ENCODE measurements at regions not wholly inside any gene's neighbourhood (a gene's known extent, or its start where the extent isn't known, plus 50 kb on each side); places are given as distances from the start of the nearest gene placed in this dataset.
"Not testable (repeated sequence)": the region's sequence is repeated elsewhere in the genome, so short reads cannot be mapped to it uniquely, and the experiment has no call there.

DNA sequence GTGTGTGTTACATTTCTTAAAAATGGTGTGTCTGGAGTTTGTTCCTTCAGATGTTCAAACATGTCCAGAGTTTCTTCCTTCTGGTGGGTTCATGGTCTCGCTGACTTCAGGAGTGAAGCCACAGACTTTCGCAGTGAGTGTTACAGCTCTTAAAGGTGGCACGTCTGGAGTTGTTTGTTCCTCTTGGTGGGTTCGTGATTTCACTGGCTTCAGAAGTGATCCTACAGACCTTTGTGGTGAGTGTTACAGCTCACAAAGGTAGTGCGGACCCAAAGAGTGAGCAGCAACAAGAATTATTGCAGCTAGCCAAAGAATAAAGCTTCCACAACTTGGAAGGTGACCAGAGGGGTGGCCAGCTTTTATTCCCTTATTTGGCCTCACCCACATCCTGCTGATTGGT lies 183.7 kb downstream of the COPRS start:
- not testable (repeated sequence) for DNase-seq

DNA sequence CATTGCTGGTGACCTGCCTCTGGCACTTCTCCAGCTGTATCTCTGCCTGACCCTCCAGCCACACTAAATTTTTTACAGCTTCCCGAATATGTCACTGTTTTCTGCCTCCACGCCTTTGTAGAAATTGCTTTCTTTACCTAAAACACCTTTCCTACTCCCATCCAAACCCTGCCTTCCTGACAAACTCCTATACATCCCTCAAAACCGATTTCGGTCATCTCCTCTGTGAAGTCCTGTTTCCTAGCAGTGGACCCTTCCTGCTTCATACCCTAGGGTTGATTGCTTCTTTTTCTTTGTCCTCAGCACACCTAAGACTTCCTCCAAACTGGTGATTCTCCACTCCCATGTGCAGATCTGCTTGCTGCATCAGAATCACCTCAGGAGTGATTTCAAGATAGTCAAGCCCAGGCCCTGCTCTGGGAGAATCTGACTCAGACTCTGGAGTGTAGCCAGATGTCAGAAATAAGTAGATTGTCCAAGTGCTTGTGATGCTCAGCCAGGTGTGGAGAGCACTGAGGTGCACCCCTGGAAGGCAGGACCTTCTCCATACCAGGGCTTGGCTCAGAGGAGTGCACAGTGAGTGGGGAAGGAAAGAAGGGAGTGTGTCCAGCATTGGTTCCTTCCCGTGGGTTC lies 184.2 kb downstream of the COPRS start:
- DNase-seq = peak; percentile 67

DNA sequence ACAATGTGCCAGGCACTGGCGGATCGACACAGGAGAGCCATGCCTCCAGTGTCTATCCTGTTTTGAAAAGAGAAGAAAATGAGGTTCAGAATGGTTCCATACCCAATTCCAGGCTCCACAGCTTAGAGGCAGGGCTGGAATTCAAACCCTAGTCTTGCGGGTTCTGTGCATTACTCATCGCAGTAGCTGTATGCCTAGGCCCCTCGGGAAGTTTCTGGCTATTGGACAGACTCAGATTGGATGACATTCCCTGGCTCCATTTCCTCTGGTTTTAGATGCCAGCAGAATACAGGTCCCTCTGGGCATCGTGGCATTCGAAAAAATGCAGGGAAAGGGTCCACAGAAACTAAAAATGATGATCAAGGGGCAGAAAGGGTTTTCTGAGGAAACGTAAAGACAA lies 184.7 kb downstream of the COPRS start:
- peak; percentile 89 for DNase-seq

DNA sequence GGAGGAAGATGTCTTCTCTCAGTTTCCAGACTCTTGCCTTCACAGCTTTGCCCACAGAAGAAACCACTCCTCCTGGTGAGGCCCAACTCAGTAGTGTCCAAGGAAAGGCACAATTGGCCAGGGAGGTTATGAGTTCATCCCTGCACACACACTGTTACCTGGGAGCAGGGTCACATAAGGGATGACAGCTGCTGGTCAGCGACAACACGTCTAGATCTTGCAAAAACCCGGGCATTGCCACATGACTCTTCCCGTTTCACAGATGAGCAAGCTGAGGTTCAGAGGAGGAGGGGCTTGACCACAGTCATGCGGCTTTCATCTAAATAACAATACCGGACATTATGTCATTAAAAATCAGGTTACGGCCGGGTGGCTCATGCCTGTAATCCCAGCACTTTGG lies 186.0 kb downstream of the COPRS start:
- DNase-seq = no peak

GRCh38 chr17:31672161-31672819 lies 186.8 kb downstream of the COPRS start:
- DNase-seq = no peak

GRCh38 chr17:31663576-31663975 lies 195.5 kb downstream of the COPRS start:
- no peak for DNase-seq

DNA sequence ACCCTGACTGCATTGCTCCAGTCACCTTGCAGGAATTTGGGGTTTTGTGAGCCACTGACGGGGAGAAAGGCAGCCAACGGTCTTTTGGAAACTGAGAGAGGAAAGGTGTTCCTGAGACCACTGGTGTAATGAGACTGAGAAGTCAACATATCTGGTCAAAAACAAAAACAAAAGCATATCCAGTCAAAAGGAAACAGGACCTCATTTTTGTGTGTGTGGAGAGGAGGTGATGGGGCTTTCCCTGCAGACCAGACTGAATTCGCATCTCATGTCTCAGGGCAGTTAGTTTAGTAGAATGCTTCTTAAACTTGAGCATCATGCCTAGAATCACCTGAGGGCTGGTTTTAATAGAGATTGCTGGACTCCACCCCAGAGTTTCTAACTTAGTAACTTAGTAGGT lies 198.4 kb downstream of the COPRS start:
- no peak for DNase-seq

GRCh38 chr17:31657876-31658275 lies 201.2 kb downstream of the COPRS start:
- DNase-seq = no peak

- DNase-seq = peak; percentile 57
Observed at GRCh38 chr17:31654936-31655335, 204.1 kb downstream of the COPRS start.

GRCh38 chr17:31653691-31654090 lies 205.4 kb downstream of the COPRS start:
- DNase-seq = peak; percentile 44

DNA sequence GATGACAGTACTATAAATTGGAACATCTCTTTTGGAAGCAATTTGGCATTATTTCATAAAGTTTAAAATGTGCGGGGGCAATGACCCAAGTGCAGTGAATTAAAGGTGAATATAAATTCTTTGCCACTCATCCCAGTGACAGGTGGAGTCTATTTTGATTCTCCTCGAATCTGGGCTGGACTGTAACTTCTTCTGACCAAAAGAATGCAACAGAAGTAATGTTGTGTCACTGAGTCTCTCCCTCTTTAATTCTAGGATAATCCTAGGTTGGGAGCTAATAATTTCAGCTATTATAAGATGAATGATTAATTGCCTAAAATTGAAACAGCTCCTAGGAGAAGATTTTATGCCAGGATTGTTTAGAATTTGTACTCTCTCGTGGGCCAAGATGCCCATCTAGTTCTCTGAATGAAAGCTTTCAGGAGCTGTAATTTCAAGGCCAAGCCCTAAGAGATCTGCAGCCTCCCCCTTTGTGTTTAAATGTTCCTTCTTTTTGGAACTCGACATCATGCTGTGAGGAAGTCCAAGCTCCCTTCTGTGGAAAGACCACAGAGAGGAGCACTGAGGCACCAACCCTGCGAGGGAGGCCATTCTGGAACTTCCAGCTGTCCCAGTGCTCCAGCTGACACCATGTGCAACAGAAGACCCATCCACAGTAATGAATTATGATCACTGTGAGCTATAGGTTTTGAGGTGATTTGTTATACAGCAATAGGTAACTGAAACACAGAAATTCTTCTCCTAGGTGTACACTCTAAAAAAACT lies 208.1 kb downstream of the COPRS start:
- DNase-seq = no peak

DNA sequence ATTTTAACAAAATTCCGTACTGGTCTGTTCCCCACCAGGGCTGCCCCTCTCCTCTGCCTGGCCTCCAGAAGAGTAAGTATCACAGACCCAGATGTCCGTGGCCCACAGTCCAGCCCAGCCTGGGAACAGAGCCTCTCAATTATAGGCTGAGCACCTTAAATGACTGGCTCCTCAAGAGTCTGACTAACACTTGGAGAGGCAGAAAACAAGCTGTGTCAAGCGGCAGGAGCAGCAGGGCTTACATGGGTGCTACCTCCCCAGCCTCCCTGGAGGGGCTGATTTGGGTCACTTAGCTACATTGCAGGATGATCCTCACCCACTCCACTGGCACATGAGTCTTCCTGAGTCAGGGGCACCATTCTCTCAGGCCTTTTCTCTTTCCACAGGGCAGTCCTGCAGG lies 209.7 kb downstream of the COPRS start:
- DNase-seq = no peak

DNA sequence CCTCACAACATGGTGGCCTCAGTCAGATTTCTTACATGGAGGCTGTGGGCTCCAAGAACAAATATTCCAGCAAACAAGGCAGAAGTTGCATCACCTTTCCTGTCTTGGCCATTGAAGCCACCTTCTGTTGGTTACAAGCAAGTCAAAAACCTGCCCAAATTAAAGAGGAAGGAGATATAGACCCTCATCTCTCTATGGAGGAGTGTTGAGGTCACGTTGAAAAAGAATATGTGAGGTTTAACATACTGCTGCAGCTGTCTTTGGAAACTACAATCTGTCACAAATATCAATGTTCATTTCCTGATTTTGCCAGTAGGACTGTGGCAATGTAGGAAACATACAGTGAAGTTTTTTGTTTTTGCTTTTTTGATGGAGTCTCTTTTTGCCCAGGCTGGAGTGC lies 211.4 kb downstream of the COPRS start:
- no peak for DNase-seq

DNA sequence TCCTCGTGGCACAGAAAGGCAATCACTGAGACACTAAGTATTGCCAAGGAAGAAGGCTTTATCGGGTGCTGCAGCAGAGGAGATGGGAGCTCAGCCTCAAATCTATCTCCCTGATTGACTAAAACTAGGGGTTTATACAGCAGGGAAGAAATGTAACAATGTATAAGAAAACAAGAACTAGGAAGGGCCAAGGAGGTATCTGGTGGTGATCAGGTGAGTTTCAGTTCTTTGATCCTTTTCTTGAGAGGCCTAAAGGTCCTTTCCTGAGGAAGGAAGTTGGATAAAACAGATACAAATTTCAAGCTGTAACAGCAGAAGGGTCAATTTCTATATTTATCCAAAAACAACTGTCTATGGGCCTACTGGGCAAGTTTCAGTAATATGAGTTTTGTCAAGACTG lies 212.4 kb downstream of the COPRS start:
- DNase-seq = no peak

DNA sequence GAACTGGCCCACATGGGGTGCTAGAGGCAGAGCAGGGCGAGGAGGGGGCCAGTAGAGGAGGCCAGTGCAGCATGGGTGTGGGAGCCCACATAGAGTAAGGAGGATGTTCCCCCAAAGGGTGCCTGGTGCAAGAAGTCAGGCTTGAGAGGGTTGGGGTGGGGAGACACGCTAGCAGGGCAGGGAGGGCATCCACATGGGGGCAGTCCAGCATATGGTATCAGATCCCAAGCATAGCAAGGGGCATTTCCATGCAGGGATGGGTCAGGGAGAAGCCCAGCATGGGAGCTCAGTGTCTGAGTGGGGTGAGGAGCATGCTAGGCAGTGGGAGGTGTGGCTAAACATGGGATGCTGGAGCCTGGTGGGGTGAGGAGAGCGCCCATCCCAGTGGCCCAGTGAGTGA lies 213.7 kb downstream of the COPRS start:
- DNase-seq = no peak

DNA sequence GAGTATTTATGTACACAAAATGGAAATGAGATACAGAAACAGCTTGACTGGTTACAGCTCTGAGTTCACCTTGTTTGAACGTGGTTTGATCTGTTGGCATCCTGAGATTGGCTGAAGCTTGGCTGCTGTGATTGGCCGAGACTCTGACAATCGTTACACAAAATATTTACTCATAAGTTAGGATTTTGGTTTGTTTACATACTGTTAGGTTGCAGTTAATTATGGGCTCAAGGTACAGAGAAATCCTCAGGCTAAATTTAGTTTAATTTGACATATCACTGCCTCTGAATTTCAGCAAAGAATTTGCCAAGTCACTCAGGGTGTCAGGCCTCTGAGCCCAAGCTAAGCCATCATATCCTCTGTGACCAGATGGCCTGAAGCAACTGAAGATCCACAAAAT lies 227.3 kb downstream of the COPRS start:
- no peak for DNase-seq

GRCh38 chr17:31630866-31631265 lies 228.2 kb downstream of the COPRS start:
- DNase-seq = not testable (repeated sequence)

DNA sequence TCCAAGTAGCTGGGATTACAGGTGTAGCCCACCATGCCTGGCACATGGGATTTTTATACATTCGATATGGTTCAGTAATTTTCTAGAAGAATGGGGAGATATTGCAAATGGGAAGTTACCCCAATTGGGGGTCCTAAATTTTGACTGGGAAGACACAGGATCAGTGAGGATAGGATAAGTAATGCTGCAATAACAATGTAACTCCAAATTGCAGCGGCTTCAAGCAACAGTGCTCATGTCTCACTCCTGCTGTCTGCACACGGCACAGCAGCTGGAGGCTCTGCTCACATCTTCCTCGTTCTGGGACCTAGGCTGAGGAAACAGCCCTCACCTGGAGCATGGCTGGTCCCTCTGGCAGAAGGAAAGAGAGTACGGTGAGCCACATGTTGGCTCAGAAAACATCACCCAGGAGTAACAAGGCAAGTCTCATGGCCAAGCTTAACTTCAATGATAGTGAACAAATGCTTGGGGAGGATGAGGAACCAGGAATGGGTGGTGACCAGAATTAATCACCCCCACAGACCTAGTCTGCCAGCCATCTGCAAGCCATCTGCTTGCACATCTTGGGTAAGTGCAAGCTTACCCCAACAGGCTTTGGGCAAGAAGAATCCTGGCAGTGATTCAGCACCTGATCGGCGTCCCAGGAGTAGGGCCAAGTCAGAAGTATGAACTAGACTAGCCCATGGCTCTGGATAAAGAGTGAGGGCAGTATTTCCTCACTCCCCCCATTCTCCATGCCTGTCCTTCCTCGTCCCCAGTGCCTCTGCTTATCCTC lies 229.2 kb downstream of the COPRS start:
- peak; percentile 39 for DNase-seq

- peak; percentile 97 for DNase-seq
Observed at GRCh38 chr17:31627960-31628359, 231.1 kb downstream of the COPRS start.

DNA sequence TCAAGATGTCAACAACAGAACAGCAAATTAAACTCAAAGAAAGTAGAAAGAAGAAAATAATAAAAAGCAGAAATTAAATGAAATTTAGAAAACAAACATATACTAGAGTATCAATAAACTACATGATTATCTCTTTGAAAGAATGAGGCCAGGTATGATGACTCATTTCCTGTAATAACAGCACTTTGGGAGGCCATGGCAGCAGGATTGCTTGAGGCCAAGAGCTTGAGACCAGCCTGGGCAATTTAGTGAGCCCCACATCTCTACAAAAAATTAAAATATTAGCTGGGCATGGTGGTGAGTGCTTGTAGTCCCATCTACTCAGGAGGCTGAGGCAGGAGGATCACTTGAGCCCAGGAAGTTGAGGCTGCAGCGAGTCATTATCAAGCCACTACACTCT lies 232.5 kb downstream of the RAB11FIP4 start:
- DNase-seq = no peak

DNA sequence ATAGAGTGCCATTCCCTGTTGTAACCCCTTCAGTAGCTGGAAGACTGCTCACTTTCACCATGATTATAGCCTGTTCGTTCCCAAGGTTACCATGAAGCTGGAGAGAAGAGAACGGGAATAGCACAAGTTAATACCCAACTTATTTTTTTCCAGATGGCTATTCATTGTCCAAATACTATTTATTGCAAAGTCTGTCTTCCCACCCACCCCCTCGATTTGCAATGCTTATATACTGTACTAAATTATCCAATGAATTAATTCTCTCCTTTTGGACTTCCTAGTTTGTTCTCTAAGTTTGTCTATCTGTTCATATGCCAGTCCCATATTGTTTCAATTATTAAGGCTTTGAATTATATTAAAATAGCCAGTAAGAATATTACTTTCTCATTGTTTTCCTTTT lies 231.0 kb downstream of the RAB11FIP4 start:
- DNase-seq = no peak

DNA sequence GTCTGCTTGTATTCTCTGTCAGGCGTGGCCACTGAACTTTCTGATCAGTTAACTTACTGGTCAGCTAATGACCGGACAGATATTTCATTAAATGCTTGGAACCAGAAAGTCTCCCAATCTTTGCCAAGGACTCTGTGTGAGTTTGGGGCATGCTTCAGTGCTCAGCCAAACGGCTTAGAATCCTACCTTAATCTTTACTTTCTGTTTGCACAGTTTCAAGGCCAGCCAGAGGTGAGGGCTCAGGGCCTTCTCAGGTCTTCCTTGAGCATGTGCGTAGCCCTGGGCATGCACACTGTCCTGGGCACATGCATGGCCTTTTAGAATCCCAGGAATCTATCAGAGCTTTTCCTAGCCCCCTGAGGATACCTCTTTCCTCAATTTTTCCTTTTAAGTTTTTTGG lies 230.1 kb downstream of the RAB11FIP4 start:
- no peak for DNase-seq

DNA sequence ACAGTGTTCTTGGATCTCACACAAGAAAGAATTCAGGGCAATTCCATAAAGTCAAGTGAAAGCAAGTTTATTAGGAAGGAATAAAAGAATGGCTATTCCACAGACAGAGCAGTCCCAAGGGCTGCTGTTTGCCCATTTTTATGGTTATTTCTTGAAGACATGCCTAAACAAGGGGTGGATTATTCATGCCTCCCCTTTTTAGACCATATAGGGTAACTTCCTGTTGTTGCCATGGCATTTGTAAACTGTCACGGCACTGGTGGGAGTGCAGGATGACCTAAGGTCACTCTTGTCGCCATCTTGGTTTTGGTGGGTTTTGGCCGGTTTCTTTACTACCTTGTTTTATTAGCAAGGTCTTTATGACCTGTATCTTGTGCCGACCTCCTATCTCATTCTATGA lies 219.6 kb downstream of the RAB11FIP4 start:
- DNase-seq = not testable (repeated sequence)

Measured in fibroblast of skin of back (primary cell).